Muscle of arm (tissue), 1 donor: ENCODE measurements at regions not wholly inside any gene's neighbourhood (a gene's known extent, or its start where the extent isn't known, plus 50 kb on each side); places are given as distances from the start of the nearest gene placed in this dataset.
"Not testable (repeated sequence)": the region's sequence is repeated elsewhere in the genome, so short reads cannot be mapped to it uniquely, and the experiment has no call there.

Experiments used
- DNase-seq: peaks from one replicate; pipeline ENCODE4 v3.0.0-alpha.2; 2013

- no peak for DNase-seq
Observed at GRCh38 chr22:27583856-27584255, 217.7 kb downstream of the MN1 start.

- no peak for DNase-seq
Observed at GRCh38 chr22:27585141-27585540, 216.4 kb downstream of the MN1 start.

GRCh38 chr22:27588268-27588667 is 213.3 kb downstream of the MN1 start:
- DNase-seq = no peak

- DNase-seq = no peak
Observed at GRCh38 chr22:27588915-27589314, 212.6 kb downstream of the MN1 start.

GRCh38 chr22:27591060-27591459 is 210.5 kb downstream of the MN1 start:
- no peak for DNase-seq

- no peak for DNase-seq
Observed at GRCh38 chr22:27593378-27593777, 208.2 kb downstream of the MN1 start.

GRCh38 chr22:27594020-27594419 is 207.5 kb downstream of the MN1 start:
- DNase-seq = no peak

GRCh38 chr22:27594474-27595134 is 207.0 kb downstream of the MN1 start:
- DNase-seq = no peak

GRCh38 chr22:27596133-27596870 is 205.3 kb downstream of the MN1 start:
- no peak for DNase-seq

- no peak for DNase-seq
Observed at GRCh38 chr22:27597703-27598444, 203.7 kb downstream of the MN1 start.

GRCh38 chr22:27598792-27599191 is 202.8 kb downstream of the MN1 start:
- no peak for DNase-seq

GRCh38 chr22:27601195-27601594 is 200.4 kb downstream of the MN1 start:
- no peak for DNase-seq

- no peak for DNase-seq
Observed at GRCh38 chr22:27602390-27602789, 199.2 kb downstream of the MN1 start.

- no peak for DNase-seq
Observed at GRCh38 chr22:27603111-27603799, 198.3 kb downstream of the MN1 start.

GRCh38 chr22:27603800-27604144 is 197.8 kb downstream of the MN1 start:
- no peak for DNase-seq

GRCh38 chr22:27605390-27605789 is 196.2 kb downstream of the MN1 start:
- DNase-seq = no peak

- DNase-seq = not testable (repeated sequence)
Observed at GRCh38 chr22:27607750-27608149, 193.8 kb downstream of the MN1 start.

- no peak for DNase-seq
Observed at GRCh38 chr22:27609451-27609888, 192.1 kb downstream of the MN1 start.

GRCh38 chr22:27610164-27610563 is 191.4 kb downstream of the MN1 start:
- DNase-seq = not testable (repeated sequence)

GRCh38 chr22:27610863-27611786 is 190.4 kb downstream of the MN1 start:
- DNase-seq = no peak

- DNase-seq = no peak
Observed at GRCh38 chr22:27612115-27612514, 189.4 kb downstream of the MN1 start.
